HCT116 (cell line): ENCODE measurements at regions not wholly inside any gene's neighbourhood (a gene's known extent, or its start where the extent isn't known, plus 50 kb on each side); places are given as distances from the start of the nearest gene placed in this dataset.

Experiments
- ATAC-seq: fragments of 200-7000 bp; cut with Tn5 transposase; 2 replicates; pipeline ENCODE4 v1.9.1; 2020; ENCODE audit warnings: mild to moderate bottlenecking, moderate library complexity
- BruUV-seq: library from RNA; stranded (reverse); fragments of 400-500 nt; replicated peaks from 2 replicates; lab custom pipeline; 2021; lab: Mats Ljungman, UMichigan
- CTCF ChIA-PET: fragments of 300-600 bp; sonication (Branson Sonifier 250); formaldehyde crosslinking; loops from one replicate; lab custom pipeline; 2021; ENCODE audit warnings: antibody characterized with exemption; lab: Charles Lee
- POLR2A ChIA-PET: fragments of 300-600, 350-600 bp; sonication (Branson Sonifier 250); formaldehyde crosslinking; loops from one replicate; lab custom pipeline; 2021; ENCODE audit warnings: antibody characterized with exemption; lab: Charles Lee
- RAD21 ChIA-PET, 2 experiments: fragments of 300-600 bp; sonication (Branson Sonifier 250); formaldehyde crosslinking; loops; one replicate each; lab custom pipeline; 2023; ENCODE audit warnings: low total read pairs in 2 of 2; ENCODE audit not compliant: uncharacterized antibody in 2 of 2, unreplicated experiment in 2 of 2, low non-redundant PET in 1 of 2; lab: Charles Lee
- DNase-seq: peaks from one replicate; pipeline ENCODE4 v3.0.0-alpha.2; 2010; ENCODE audit warnings: low read depth, low spot score
- H2AFZ ChIP-seq: fragments of 200-600 bp; shearing (Covaris generic), sonication (generic); 2 replicates; pipeline ENCODE4 v1.6.1; 2017; ENCODE audit warnings: low read depth, mixed run types, mixed read lengths, antibody characterized with exemption, low read length; ENCODE audit not compliant: poor library complexity, severe bottlenecking
- H3K27ac ChIP-seq: 2 replicates; pipeline ENCODE4 v1.5.1; 2012; ENCODE audit warnings: low read depth, low read length
- H3K27me3 ChIP-seq: fragments of 200-600 bp; sonication (generic); 2 replicates; pipeline ENCODE4 v1.6.1; 2016; ENCODE audit warnings: mixed run types, low read length, mixed read lengths; ENCODE audit not compliant: insufficient read depth
- H3K36me3 ChIP-seq, 2 experiments: fragments of 200-500 bp in 1 of 2; fragments of 200-600 bp in 1 of 2; sonication (Bioruptor generic) in 1 of 2; sonication (generic) in 1 of 2; 2 replicates each; pipeline versions ENCODE4 v1.5.1 to v1.6.1; 2014 to 2016; ENCODE audit warnings: low read length in 2 of 2, inconsistent platforms in 1 of 2, mixed read lengths in 1 of 2, mixed run types in 1 of 2; ENCODE audit not compliant: insufficient read depth in 2 of 2, control insufficient read depth in 1 of 2
- H3K4me1 ChIP-seq, 2 experiments: fragments of 200-600 bp in 1 of 2; sonication (generic) in 1 of 2; 2 replicates each; pipeline versions ENCODE4 v1.5.1 to v1.6.1; 2012 to 2017; ENCODE audit warnings: low read length in 2 of 2, inconsistent platforms in 1 of 2, mild to moderate bottlenecking in 1 of 2, mixed read lengths in 1 of 2, mixed run types in 1 of 2, moderate library complexity in 1 of 2; ENCODE audit not compliant: insufficient read depth in 2 of 2, control insufficient read depth in 1 of 2
- H3K4me2 ChIP-seq: fragments of 200-600 bp; sonication (generic); 2 replicates; pipeline ENCODE4 v1.6.1; 2017; ENCODE audit warnings: mixed run types, low read length, mixed read lengths
- H3K4me3 ChIP-seq, 2 experiments: fragments of 200-600 bp in 1 of 2; sonication (generic) in 1 of 2; replicated peaks in 1 of 2; 2 replicates each; pipeline ENCODE4 v1.5.1; 2011 to 2016; ENCODE audit warnings: low read length in 2 of 2, control low read depth in 1 of 2, low read depth in 1 of 2, mild to moderate bottlenecking in 1 of 2, mixed read lengths in 1 of 2, mixed run types in 1 of 2
- H3K79me2 ChIP-seq: fragments of 200-600 bp; sonication (generic); 2 replicates; pipeline ENCODE4 v1.6.1; 2017; ENCODE audit warnings: mild to moderate bottlenecking, mixed run types, low read length, moderate library complexity, mixed read lengths; ENCODE audit not compliant: insufficient read depth
- H3K9ac ChIP-seq: fragments of 200-600 bp; sonication (generic); 2 replicates; pipeline ENCODE4 v1.6.1; 2016; ENCODE audit warnings: low read length, mixed read lengths
- H3K9me2 ChIP-seq: fragments of 200-600 bp; sonication (generic), shearing (Covaris generic); 2 replicates; pipeline ENCODE4 v1.6.1; 2017; ENCODE audit warnings: mixed run types, mild to moderate bottlenecking, moderate library complexity; ENCODE audit not compliant: insufficient read depth
- H3K9me3 ChIP-seq, 2 experiments: fragments of 200-500 bp in 1 of 2; fragments of 200-600 bp in 1 of 2; sonication (Bioruptor generic) in 1 of 2; sonication (generic) in 1 of 2; 2 replicates each; pipeline ENCODE4 v1.6.1; 2014 to 2017; ENCODE audit warnings: low read length in 2 of 2, mixed read lengths in 2 of 2, inconsistent platforms in 1 of 2, low read depth in 1 of 2, mild to moderate bottlenecking in 1 of 2, mixed run types in 1 of 2, moderate library complexity in 1 of 2; ENCODE audit not compliant: control insufficient read depth in 1 of 2, insufficient read depth in 1 of 2
- H4K20me1 ChIP-seq: fragments of 200-600 bp; sonication (generic), shearing (Covaris generic); 2 replicates; pipeline ENCODE4 v1.6.1; 2017; ENCODE audit warnings: mixed run types, mild to moderate bottlenecking, moderate library complexity; ENCODE audit not compliant: insufficient read depth
- ATF3 ChIP-seq: IDR thresholded peaks from 2 replicates; pipeline ENCODE4 v1.6.1; 2012
- CBX3 ChIP-seq: IDR thresholded peaks from 2 replicates; pipeline ENCODE4 v1.6.1; 2012; ENCODE audit warnings: low read depth
- CEBPB ChIP-seq: IDR thresholded peaks from 2 replicates; pipeline ENCODE4 v1.6.1; 2012; ENCODE audit warnings: low read depth
- CTCF ChIP-seq, 3 experiments: fragments of 200-600 bp in 1 of 3; sonication (generic) in 1 of 3; IDR thresholded peaks in 2 of 3; conservative IDR thresholded peaks in 1 of 3; 2 replicates each; pipeline ENCODE4 v1.5.1; 2012 to 2017; ENCODE audit warnings: low read depth in 2 of 3, low read length in 2 of 3, antibody characterized with exemption in 1 of 3, borderline replicate concordance in 1 of 3, control low read depth in 1 of 3, mild to moderate bottlenecking in 1 of 3, mixed read lengths in 1 of 3, mixed run types in 1 of 3, moderate library complexity in 1 of 3; ENCODE audit not compliant: insufficient read depth in 1 of 3
- EGR1 ChIP-seq: IDR thresholded peaks from 2 replicates; pipeline ENCODE4 v1.6.1; 2012; ENCODE audit warnings: low read depth
- ELF1 ChIP-seq: IDR thresholded peaks from 2 replicates; pipeline ENCODE4 v1.6.1; 2012; ENCODE audit warnings: low read depth, borderline replicate concordance
- EZH2 ChIP-seq: fragments of 200-600 bp; sonication (generic); IDR thresholded peaks from 2 replicates; pipeline ENCODE4 v1.6.1; 2017; ENCODE audit warnings: antibody characterized with exemption, mixed run types
- EZH2phosphoT487 ChIP-seq: fragments of 200-600 bp; IDR thresholded peaks from 2 replicates; pipeline ENCODE4 v1.6.1; 2018; ENCODE audit warnings: antibody characterized with exemption, borderline replicate concordance
- FOSL1 ChIP-seq: IDR thresholded peaks from 2 replicates; pipeline ENCODE4 v1.6.1; 2012; ENCODE audit warnings: low read depth
- JUND ChIP-seq: IDR thresholded peaks from 2 replicates; pipeline ENCODE4 v1.6.1; 2012
- MAX ChIP-seq: IDR thresholded peaks from 2 replicates; pipeline ENCODE4 v1.6.1; 2012
- POLR2AphosphoS5 ChIP-seq: IDR thresholded peaks from 2 replicates; pipeline ENCODE4 v1.6.1; 2011; ENCODE audit warnings: mild to moderate bottlenecking, low read depth, low read length, moderate library complexity
- RAD21 ChIP-seq: IDR thresholded peaks from 2 replicates; pipeline ENCODE4 v1.6.1; 2012; ENCODE audit warnings: low read depth, mild to moderate bottlenecking
- SIN3A ChIP-seq: IDR thresholded peaks from 2 replicates; pipeline ENCODE4 v1.6.1; 2012; ENCODE audit warnings: low read depth
- SP1 ChIP-seq: IDR thresholded peaks from 2 replicates; pipeline ENCODE4 v1.6.1; 2012; ENCODE audit warnings: low read depth
- TCF7L2 ChIP-seq: IDR thresholded peaks from 2 replicates; pipeline ENCODE4 v1.7.0; 2011; ENCODE audit warnings: borderline replicate concordance, inconsistent platforms; ENCODE audit not compliant: insufficient read depth, insufficient read length; ENCODE audit errors: extremely low read depth
- ZBTB33 ChIP-seq: IDR thresholded peaks from 2 replicates; pipeline ENCODE4 v1.6.1; 2011; ENCODE audit warnings: mild to moderate bottlenecking, low read length, moderate library complexity; ENCODE audit not compliant: insufficient replicate concordance; ENCODE audit errors: extremely low read depth
- ZFX ChIP-seq: fragments of 450-650 bp; IDR thresholded peaks from 2 replicates; pipeline ENCODE4 v1.6.1; 2017
- ZNF274 ChIP-seq: fragments of 200-500 bp; sonication (Bioruptor generic); IDR thresholded peaks from 2 replicates; pipeline ENCODE4 v1.6.1; 2014; ENCODE audit warnings: mild to moderate bottlenecking, low read depth, low read length, inconsistent platforms
- intact Hi-C: fragments of 100-400 bp; cut with micrococcal nuclease; formaldehyde crosslinking; loops from 2 replicates; pipeline ENCODE4 v1.10.0; 2022

- ATAC-seq (no peak), DNase-seq (no peak)
- Histone ChIP-seq H3K27me3 (no peaks in the 10 kb centered on the region), H3K27ac (no peak overlapping the region), H4K20me1 (no peaks in the 10 kb centered on the region), H3K36me3 (no peaks in the 10 kb centered on the region), H3K9me2 (no peaks in the 10 kb centered on the region), H3K4me2 (no peak overlapping the region), H3K9me3 (no peaks in the 10 kb centered on the region), H3K4me1 (peaks cover 9 to 14% of the 10 kb centered on the region in 2 experiments; a peak in 3 of 4 replicates), H3K9ac (no peak overlapping the region), H2AFZ (peak overlapping the region; percentile 41), H3K79me2 (no peaks in the 10 kb centered on the region), H3K4me3 (no peak overlapping the region)
- ChIA-PET CTCF (no interaction called here), RAD21 (no interaction called here), POLR2A (no interaction called here)
- no TSS peak for BruUV-seq
- no peak for TF ChIP-seq EZH2phosphoT487
- no peak for TF ChIP-seq FOSL1
- intact Hi-C loops, result no loop called here
Measured at GRCh38 chr1:207234690-207235089, 86.8 kb upstream of the CD55 start.

GRCh38 chr1:207239874-207240273, 81.6 kb upstream of the CD55 start:
- Histone ChIP-seq H3K4me2 (no peak overlapping the region), H3K27me3 (no peaks in the 10 kb centered on the region), H2AFZ (peak overlapping the region; percentile 55), H3K9me2 (no peaks in the 10 kb centered on the region), H3K9ac (no peak overlapping the region), H3K36me3 (no peaks in the 10 kb centered on the region), H3K9me3 (no peaks in the 10 kb centered on the region), H3K4me3 (no peak overlapping the region), H3K4me1 (peaks cover 0 to 13% of the 10 kb centered on the region in 2 experiments; a peak in 2 of 4 replicates), H4K20me1 (no peaks in the 10 kb centered on the region), H3K79me2 (no peaks in the 10 kb centered on the region), H3K27ac (no peak overlapping the region)
- POLR2A ChIA-PET, result no interaction called here
- DNase-seq (no peak), ATAC-seq (no peak)
- no TSS peak for BruUV-seq
- intact Hi-C loops, result no loop called here
- RAD21 ChIA-PET, result no interaction called here
- CTCF ChIA-PET, result no interaction called here
- TF ChIP-seq FOSL1, result no peak
- no peak for TF ChIP-seq CEBPB
- no peak for TF ChIP-seq SIN3A
- TF ChIP-seq EGR1, result no peak
- TF ChIP-seq SP1, result no peak
- TF ChIP-seq ELF1, result no peak
- no peak for TF ChIP-seq EZH2
- TF ChIP-seq ZBTB33, result no peak
- no peak for TF ChIP-seq ZFX
- TF ChIP-seq CTCF (IDR thresholded peaks at IDR 0.05 in 2 of 3, conservative IDR thresholded peaks at IDR 0.05 in 1 of 3; ENCODE audit: borderline replicate concordance in 1 of 3, insufficient read depth in 1 of 3, low read depth in 2 of 3, low read length in 2 of 3), result no peak
- TF ChIP-seq ATF3, result no peak
- no peak for TF ChIP-seq RAD21
- no peak for TF ChIP-seq ZNF274
- TF ChIP-seq CBX3, result no peak
- no peak for TF ChIP-seq MAX
- TF ChIP-seq TCF7L2, result no peak
- no peak for TF ChIP-seq POLR2AphosphoS5
- no peak for TF ChIP-seq JUND
